Retinal pigment epithelial cell (primary cell): ENCODE measurements at regions not wholly inside any gene's neighbourhood (a gene's known extent, or its start where the extent isn't known, plus 50 kb on each side); places are given as distances from the start of the nearest gene placed in this dataset.

Source experiments
- DNase-seq: peaks from one replicate; pipeline ENCODE4 v3.0.0-alpha.2; 2010; ENCODE audit warnings: low read depth
- H3K4me3 ChIP-seq: 2 replicates; pipeline ENCODE4 v1.5.1; 2011; ENCODE audit warnings: mild to moderate bottlenecking, low read length, control low read depth, moderate library complexity
- TF ChIP-seq, protein P1 (sequence below): conservative IDR thresholded peaks from 2 replicates; pipeline ENCODE4 v1.5.1; 2011; ENCODE audit warnings: low read depth, low read length, control low read depth, inconsistent platforms

DNA sequence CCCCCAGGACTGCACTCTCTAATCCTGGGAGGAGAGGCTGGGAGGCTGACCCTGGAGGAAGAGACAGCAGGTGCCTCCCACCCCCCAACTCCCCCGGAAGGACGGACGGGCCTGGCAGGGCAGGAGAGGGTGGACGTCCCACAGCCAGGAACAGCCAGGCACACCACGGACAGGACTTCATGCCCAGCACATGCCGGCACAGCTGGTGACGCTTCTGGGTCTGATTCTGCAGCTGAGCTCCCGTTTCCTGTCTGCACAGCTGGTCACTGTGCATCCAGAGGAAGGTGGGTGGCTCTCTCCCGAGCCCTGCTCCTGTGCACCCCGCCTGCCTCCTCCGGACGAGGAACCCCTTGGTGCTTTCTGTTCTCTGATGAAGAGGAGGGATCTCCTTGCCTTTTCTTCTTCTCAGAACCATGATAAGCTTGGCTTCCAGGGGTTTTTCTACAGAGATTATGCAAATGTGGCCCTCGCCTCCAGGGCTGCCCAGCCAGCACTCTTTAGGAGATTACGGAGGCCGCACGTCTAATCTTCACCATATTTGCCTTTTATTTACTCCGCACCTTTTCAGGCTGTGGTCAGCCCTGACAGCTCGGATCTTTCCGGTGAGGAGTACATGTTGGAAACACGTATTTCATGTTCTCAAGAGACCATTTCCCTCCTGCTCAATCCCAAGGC is 1295.8 kb downstream of the BRD1 start:
- no peak overlapping the region for H3K4me3 ChIP-seq
- TF ChIP-seq, protein P1, sequence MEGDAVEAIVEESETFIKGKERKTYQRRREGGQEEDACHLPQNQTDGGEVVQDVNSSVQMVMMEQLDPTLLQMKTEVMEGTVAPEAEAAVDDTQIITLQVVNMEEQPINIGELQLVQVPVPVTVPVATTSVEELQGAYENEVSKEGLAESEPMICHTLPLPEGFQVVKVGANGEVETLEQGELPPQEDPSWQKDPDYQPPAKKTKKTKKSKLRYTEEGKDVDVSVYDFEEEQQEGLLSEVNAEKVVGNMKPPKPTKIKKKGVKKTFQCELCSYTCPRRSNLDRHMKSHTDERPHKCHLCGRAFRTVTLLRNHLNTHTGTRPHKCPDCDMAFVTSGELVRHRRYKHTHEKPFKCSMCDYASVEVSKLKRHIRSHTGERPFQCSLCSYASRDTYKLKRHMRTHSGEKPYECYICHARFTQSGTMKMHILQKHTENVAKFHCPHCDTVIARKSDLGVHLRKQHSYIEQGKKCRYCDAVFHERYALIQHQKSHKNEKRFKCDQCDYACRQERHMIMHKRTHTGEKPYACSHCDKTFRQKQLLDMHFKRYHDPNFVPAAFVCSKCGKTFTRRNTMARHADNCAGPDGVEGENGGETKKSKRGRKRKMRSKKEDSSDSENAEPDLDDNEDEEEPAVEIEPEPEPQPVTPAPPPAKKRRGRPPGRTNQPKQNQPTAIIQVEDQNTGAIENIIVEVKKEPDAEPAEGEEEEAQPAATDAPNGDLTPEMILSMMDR = no peak
- no peak for DNase-seq

DNA sequence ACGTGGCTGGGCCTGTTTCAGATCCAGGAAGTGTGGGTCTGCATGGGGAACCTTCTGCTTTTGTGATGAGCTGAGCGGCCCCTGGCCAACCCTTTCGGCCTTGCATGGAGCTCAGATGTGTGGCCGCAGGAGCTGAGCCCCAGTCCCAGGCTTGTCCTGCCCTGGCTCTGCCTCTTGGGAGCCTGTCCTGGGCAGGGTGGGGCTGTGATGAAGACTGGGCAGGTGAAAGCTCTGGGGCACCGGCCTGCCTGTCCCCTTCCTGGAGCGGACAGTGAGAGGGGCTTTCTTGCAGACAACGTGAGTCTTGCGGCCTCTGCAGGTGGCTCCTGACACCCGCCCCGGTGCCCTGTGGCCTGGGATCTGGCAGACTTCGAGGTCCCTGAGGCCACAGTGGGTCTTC is 1296.6 kb downstream of the BRD1 start:
- no peak for DNase-seq
- TF ChIP-seq, protein P1 = no peak
- no peak overlapping the region for H3K4me3 ChIP-seq

DNA sequence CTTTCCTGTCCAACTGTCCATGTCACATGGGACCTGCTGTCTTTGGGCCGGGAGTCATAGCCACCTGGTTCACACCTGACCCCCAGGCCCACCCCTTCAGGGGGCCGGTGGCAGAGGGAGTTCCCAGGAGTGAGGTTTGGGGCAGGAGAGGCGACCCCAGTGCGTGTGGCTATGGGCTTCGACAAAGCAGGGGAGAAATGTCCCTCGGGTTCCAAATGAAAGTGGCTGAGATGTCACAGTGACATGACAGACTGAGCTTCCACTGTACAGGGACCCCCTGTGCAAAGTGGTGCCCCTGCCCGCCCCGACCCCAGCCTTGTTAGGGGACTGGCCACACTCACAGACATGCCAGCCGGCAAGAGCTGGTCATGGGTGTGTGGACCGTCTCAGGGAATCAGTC is 1297.0 kb downstream of the BRD1 start:
- TF ChIP-seq, protein P1 = no peak
- no peak for DNase-seq
- no peak overlapping the region for H3K4me3 ChIP-seq

DNA sequence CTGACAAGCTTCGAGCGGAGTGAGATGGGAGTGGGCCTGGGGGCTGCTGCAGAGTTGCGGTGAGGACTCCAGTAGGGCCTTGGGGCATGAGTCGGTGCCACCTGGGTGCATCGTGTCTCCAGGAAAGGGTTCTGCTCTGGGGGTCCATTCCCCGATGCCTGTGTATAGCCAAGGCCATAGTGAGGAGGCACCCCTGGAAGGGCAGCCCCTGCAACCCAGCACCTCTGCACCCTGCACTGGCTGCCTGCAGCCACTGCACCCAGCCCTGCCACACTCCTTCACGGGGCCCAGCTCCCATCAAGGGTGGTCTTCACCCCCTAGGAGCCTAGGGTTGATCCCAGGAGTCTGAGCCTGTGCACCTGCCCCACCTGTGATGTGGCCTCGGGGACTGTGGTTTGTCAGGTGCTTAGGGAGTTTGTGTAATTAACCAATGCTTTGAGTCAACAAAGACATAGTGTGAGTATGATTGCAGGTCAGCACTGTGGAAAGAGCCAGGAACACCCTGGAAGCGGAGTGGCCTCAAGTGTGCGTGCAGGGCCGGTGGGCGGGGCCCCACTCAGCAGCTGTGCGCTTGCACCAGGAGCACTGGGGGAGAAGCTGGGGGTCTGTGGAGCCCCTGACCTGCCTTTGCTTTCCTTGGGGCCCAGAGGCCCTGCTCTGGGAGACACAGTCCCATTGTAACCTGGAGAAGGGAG is 1299.3 kb downstream of the BRD1 start:
- no peak overlapping the region for H3K4me3 ChIP-seq
- DNase-seq = no peak
- TF ChIP-seq, protein P1 = no peak

DNA sequence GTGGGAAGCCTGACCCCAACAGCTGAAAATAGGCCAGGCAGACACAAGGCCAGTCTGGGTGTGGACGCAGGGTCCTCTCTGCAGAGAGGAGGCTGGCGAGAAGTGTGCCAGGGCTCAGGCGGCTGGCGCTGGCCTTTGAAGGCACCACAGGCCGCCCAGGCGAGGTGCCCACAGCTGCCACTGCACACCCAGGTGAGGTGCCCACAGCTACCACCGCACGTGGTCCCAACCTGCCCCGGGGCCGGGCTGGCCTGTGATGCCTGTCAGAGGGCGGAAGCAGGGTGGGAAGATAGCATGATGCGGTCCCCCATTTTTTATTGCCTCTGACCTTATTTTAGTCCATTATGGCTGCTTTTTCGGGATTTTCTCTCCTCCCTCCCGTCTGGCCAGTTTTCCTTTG is 1303.9 kb downstream of the BRD1 start:
- no peak for DNase-seq

DNA sequence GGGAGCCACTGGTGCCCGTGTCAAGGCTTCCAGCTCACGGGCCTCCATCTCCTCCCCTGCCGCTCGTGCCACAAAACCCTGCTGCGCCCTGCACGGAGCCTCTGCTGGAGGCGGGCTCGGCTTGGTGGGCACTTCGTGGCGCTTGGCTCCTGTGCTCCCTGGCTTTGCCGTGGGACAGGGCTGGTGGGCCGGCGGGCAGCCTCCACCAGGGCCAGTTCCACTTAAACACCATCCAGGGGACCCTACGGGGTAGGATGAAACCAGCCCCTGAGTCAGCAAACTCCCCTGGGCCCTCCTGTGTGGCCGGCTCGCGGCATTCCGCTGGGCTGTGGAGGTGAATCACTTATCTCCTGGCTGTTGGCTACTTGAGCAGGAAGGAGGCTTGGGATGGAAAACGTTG is 1304.6 kb downstream of the BRD1 start:
- DNase-seq = no peak
- H3K4me3 ChIP-seq = no peak overlapping the region
- TF ChIP-seq, protein P1 = no peak

More for the DNA sequence above, 1303.9 kb downstream of the BRD1 start:
- H3K4me3 ChIP-seq = no peak overlapping the region
- TF ChIP-seq, protein P1 = no peak

DNA sequence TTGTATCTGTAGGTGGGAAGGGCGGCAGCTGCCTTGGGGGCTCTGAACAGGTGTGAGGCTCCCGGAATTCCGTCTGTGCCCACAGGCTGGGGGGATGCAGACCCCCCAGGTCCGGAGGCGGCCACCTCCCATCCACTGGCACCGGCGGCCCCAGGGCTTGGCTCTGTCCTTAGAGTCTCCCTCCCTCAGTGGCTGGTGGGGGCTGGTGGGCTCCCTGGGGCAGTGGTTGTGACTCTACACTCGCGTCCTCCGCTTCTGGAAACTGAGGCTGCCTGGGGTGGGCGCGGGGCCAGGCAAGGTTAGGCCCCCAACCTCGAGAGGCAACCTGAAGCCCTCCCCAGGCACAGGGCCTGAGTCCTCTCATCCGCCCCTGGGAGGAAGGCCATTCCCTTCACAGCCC is 1305.4 kb downstream of the BRD1 start:
- H3K4me3 ChIP-seq = no peak overlapping the region
- TF ChIP-seq, protein P1 = no peak
- DNase-seq = no peak
